ENCODE measurements at regions not wholly inside any gene's neighbourhood (a gene's known extent, or its start where the extent isn't known, plus 50 kb on each side); places are given as distances from the start of the nearest gene placed in this dataset.

GRCh38 chr3:179503152-179503551 is 51.9 kb upstream of the GNB4 start:
- no peaks in the 10 kb centered on the region for H3K9me3 ChIP-seq
- no peak overlapping the region for H3K4me3 ChIP-seq
- CTCF ChIA-PET, result interaction anchor here (0.6 kb wide), 1 partner anchor 127 kb away, joined by 3 read pairs; no protein-coding TSS in a partner anchor
- DNase-seq (ENCODE audit: low read depth in 1 of 2, low spot score in 1 of 2) (no peak), FAIRE-seq (no peak), ATAC-seq (no peak)
- 51% methylated on average over 3 of the region's 3 CpGs for WGBS (ENCODE audit: missing lambda C conversion rate)
- no peak overlapping the region for H3K27ac ChIP-seq
- POLR2A ChIA-PET, result no interaction called here
- no peaks in the 10 kb centered on the region for H3K4me1 ChIP-seq
- no peak overlapping the region for H3K4me2 ChIP-seq
- no peak for TF ChIP-seq KDM5A (IDR thresholded peaks at IDR 0.05)
- TF ChIP-seq KDM1A (IDR thresholded peaks at IDR 0.05; ENCODE audit: low read depth), result no peak
- no peak for TF ChIP-seq HOXA7 (CRISPR knock-in tag; IDR thresholded peaks at IDR 0.05)
- no peak for TF ChIP-seq FOXS1 (CRISPR knock-in tag; IDR thresholded peaks at IDR 0.05)
- TF ChIP-seq CHD2 (IDR thresholded peaks at IDR 0.05; ENCODE audit: low read length, partially characterized antibody), result no peak
- no peak for TF ChIP-seq EP300 (IDR thresholded peaks at IDR 0.05)
- peak; percentile 55 for TF ChIP-seq MAFK (IDR thresholded peaks at IDR 0.05; ENCODE audit: partially characterized antibody)
- TF ChIP-seq E2F6 (IDR thresholded peaks at IDR 0.05; ENCODE audit: borderline replicate concordance, low read depth), result no peak
- no peak for TF ChIP-seq GATA3 (IDR thresholded peaks at IDR 0.05; ENCODE audit: borderline replicate concordance)

- WGBS (ENCODE audit: missing lambda C conversion rate), result 17% methylated on average over 1 of the region's 1 CpG
- no peak overlapping the region for H3K4me2 ChIP-seq
Observed at GRCh38 chr3:179503640-179504039, 52.4 kb upstream of the GNB4 start.

More at GRCh38 chr3:179503640-179504039, 52.4 kb upstream of the GNB4 start:
- Histone ChIP-seq H3K4me3 (no peak overlapping the region), H3K9me3 (no peaks in the 10 kb centered on the region), H3K4me1 (no peaks in the 10 kb centered on the region), H3K27ac (no peak overlapping the region)
- ChIA-PET POLR2A (no interaction called here), CTCF (interaction anchor here (0.6 kb wide), 1 partner anchor 127 kb away, joined by 3 read pairs; no protein-coding TSS in a partner anchor)
- FAIRE-seq (no peak), ATAC-seq (no peak), DNase-seq (ENCODE audit: low read depth in 1 of 2, low spot score in 1 of 2) (no peak)
- TF ChIP-seq RFX5 (IDR thresholded peaks at IDR 0.05), result no peak
- no peak for TF ChIP-seq RCOR1 (IDR thresholded peaks at IDR 0.05; ENCODE audit: low read depth, low read length)
- TF ChIP-seq MYC (IDR thresholded peaks at IDR 0.05; ENCODE audit: borderline replicate concordance, low read length), result no peak
- TF ChIP-seq JUN (IDR thresholded peaks at IDR 0.05), result no peak
- no peak for TF ChIP-seq RARB (CRISPR knock-in tag; IDR thresholded peaks at IDR 0.05)
- TF ChIP-seq CEBPB (IDR thresholded peaks at IDR 0.05), result no peak
- no peak for TF ChIP-seq PHF8 (IDR thresholded peaks at IDR 0.05; ENCODE audit: borderline replicate concordance, low read depth)
- TF ChIP-seq NFE2L2 (conservative IDR thresholded peaks at IDR 0.05; ENCODE audit: low read length), result no peak
- no peak for TF ChIP-seq MAX (IDR thresholded peaks at IDR 0.05)
- no peak for TF ChIP-seq FOSL2 (IDR thresholded peaks at IDR 0.05)
- no peak for TF ChIP-seq FOSL2 (CRISPR knock-in tag; IDR thresholded peaks at IDR 0.05)
- TF ChIP-seq PBX3 (IDR thresholded peaks at IDR 0.05), result no peak
- no peak for TF ChIP-seq CHD2 (IDR thresholded peaks at IDR 0.05; ENCODE audit: low read length, partially characterized antibody)
- TF ChIP-seq ATOH8 (CRISPR knock-in tag; IDR thresholded peaks at IDR 0.05; ENCODE audit: low read depth), result no peak
- TF ChIP-seq RNF2 (IDR thresholded peaks at IDR 0.05; ENCODE audit: borderline replicate concordance, low read depth), result no peak
- TF ChIP-seq TP53 (CRISPR knock-in tag; IDR thresholded peaks at IDR 0.05), result no peak
- no peak for TF ChIP-seq EHF (CRISPR knock-in tag; IDR thresholded peaks at IDR 0.05)
- no peak for TF ChIP-seq ELK1 (IDR thresholded peaks at IDR 0.05; ENCODE audit: low read depth, low read length)
- no peak for TF ChIP-seq USF2 (IDR thresholded peaks at IDR 0.05)
- TF ChIP-seq KDM1A (IDR thresholded peaks at IDR 0.05; ENCODE audit: low read depth), result no peak
- no peak for TF ChIP-seq HMGXB4 (CRISPR knock-in tag; IDR thresholded peaks at IDR 0.05; ENCODE audit: borderline replicate concordance)

All from A549 (cell line).